PFSK-1 (cell line): ENCODE measurements at regions not wholly inside any gene's neighbourhood (a gene's known extent, or its start where the extent isn't known, plus 50 kb on each side); places are given as distances from the start of the nearest gene placed in this dataset.

Experiments used
- FOXP2 ChIP-seq: optimal IDR thresholded peaks from 2 replicates; pipeline ENCODE3; 2011; ENCODE audit warnings: borderline replicate concordance, control low read depth, inconsistent platforms; ENCODE audit not compliant: insufficient read depth; ENCODE audit errors: extremely low read length, extremely low read depth
- POLR2AphosphoS5 ChIP-seq: IDR thresholded peaks from 2 replicates; pipeline ENCODE4 v1.6.1; 2012; ENCODE audit warnings: low read depth, mild to moderate bottlenecking, control low read depth, low read length, moderate library complexity
- SIN3A ChIP-seq: IDR thresholded peaks from 2 replicates; pipeline ENCODE4 v1.6.1; 2012; ENCODE audit warnings: mild to moderate bottlenecking, low read length, moderate library complexity, borderline replicate concordance; ENCODE audit not compliant: insufficient read depth
- TAF1 ChIP-seq: IDR thresholded peaks from 2 replicates; pipeline ENCODE4 v1.6.1; 2012; ENCODE audit warnings: low read length, control low read depth, borderline replicate concordance; ENCODE audit not compliant: insufficient read depth
- TF ChIP-seq, protein P1 (sequence below), 2 experiments: IDR thresholded peaks; 2 replicates each; pipeline versions ENCODE4 v1.6.1 to v1.8.0; 2011 to 2012; ENCODE audit warnings: low read depth in 2 of 2, low read length in 2 of 2, control low read depth in 1 of 2, inconsistent platforms in 1 of 2, mild to moderate bottlenecking in 1 of 2, moderate library complexity in 1 of 2; ENCODE audit not compliant: insufficient read depth in 1 of 2

DNA sequence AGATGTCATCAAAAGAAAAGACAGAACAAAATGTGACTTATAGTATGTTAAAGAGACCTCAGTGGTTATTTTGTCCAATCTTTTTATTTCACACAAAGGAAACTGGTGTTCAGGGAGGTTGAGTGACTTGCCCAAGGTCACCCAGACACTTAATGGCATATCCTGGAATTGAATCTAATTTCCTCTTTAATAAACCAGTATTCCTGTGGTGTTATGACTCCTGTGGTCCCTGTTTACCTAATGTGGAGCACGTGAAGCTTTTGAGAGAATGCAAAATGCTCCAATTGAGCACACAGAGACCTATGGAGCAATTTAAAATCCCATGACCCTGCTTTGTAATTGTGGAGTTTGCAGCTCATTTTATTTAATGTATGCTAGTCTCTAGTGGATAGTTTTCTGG is 251.9 kb downstream of the REEP3 start:
- TF ChIP-seq POLR2AphosphoS5 = no peak
- no peak for TF ChIP-seq TAF1
- TF ChIP-seq SIN3A = no peak
- TF ChIP-seq, protein P1, sequence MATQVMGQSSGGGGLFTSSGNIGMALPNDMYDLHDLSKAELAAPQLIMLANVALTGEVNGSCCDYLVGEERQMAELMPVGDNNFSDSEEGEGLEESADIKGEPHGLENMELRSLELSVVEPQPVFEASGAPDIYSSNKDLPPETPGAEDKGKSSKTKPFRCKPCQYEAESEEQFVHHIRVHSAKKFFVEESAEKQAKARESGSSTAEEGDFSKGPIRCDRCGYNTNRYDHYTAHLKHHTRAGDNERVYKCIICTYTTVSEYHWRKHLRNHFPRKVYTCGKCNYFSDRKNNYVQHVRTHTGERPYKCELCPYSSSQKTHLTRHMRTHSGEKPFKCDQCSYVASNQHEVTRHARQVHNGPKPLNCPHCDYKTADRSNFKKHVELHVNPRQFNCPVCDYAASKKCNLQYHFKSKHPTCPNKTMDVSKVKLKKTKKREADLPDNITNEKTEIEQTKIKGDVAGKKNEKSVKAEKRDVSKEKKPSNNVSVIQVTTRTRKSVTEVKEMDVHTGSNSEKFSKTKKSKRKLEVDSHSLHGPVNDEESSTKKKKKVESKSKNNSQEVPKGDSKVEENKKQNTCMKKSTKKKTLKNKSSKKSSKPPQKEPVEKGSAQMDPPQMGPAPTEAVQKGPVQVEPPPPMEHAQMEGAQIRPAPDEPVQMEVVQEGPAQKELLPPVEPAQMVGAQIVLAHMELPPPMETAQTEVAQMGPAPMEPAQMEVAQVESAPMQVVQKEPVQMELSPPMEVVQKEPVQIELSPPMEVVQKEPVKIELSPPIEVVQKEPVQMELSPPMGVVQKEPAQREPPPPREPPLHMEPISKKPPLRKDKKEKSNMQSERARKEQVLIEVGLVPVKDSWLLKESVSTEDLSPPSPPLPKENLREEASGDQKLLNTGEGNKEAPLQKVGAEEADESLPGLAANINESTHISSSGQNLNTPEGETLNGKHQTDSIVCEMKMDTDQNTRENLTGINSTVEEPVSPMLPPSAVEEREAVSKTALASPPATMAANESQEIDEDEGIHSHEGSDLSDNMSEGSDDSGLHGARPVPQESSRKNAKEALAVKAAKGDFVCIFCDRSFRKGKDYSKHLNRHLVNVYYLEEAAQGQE (IDR thresholded peaks at IDR 0.05; ENCODE audit: insufficient read depth in 1 of 2, low read depth in 2 of 2, low read length in 2 of 2) = no peak
- no peak for TF ChIP-seq FOXP2
